ENCODE measurements at regions not wholly inside any gene's neighbourhood (a gene's known extent, or its start where the extent isn't known, plus 50 kb on each side); places are given as distances from the start of the nearest gene placed in this dataset.

DNA sequence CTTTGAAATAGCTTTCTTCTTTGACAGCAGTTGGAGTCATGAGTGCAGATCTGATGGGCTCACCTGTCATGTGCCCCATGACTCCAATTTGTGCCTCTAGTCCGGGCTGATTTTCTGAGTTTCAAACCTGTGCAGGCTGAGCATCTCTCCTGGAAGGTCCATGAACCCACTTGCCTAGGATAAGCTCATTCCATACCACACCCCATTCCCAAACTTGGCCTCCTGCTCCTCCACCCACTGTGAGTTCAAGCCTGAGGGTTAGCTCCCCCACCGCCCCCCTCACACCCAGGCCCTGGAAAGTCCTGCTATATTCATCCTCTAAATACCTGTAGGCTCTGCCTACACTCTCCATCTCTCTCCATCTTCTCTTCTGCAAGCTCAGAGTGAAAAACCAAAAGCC, 126.8 kb upstream of the VRK1 start:
- 78 to 87% methylated on average over 2 of the region's 2 CpGs for WGBS, 2 donors
- Histone ChIP-seq H3K27me3 (ENCODE audit: control insufficient read depth in 1 of 2, insufficient read depth in 2 of 2, low read length in 1 of 2) (peaks cover 0 to 3% of the 10 kb centered on the region in 2 donors), H3K4me1 (ENCODE audit: control insufficient read depth in 1 of 2, insufficient read depth in 2 of 2, low read length in 2 of 2) (no peaks in the 10 kb centered on the region), H3K27ac (ENCODE audit: low read depth in 1 of 2, low read length in 2 of 2) (no peak overlapping the region), H3K4me3 (ENCODE audit: low read length in 2 of 2) (no peak overlapping the region), H3K9me3 (ENCODE audit: control insufficient read depth, low read length) (peaks cover 1% of the 10 kb centered on the region), H3K36me3 (ENCODE audit: control insufficient read depth in 1 of 2, insufficient read depth in 2 of 2, low read length in 1 of 2) (no peaks in the 10 kb centered on the region)
- intact Hi-C loops (cut with DNase I): no loop called here
- ATAC-seq (ENCODE audit: low FRiP score) (no peak), DNase-seq (no peak)

- Histone ChIP-seq H3K4me1 (ENCODE audit: control insufficient read depth in 1 of 2, insufficient read depth in 2 of 2, low read length in 2 of 2) (no peaks in the 10 kb centered on the region), H3K36me3 (ENCODE audit: control insufficient read depth in 1 of 2, insufficient read depth in 2 of 2, low read length in 1 of 2) (no peaks in the 10 kb centered on the region), H3K4me3 (ENCODE audit: low read length in 2 of 2) (no peak overlapping the region), H3K9me3 (ENCODE audit: control insufficient read depth, low read length) (no peaks in the 10 kb centered on the region), H3K27me3 (ENCODE audit: control insufficient read depth in 1 of 2, insufficient read depth in 2 of 2, low read length in 1 of 2) (peaks cover 0 to 3% of the 10 kb centered on the region in 2 donors), H3K27ac (ENCODE audit: low read depth in 1 of 2, low read length in 2 of 2) (no peak overlapping the region)
- intact Hi-C loops (cut with DNase I): no loop called here
- ATAC-seq (ENCODE audit: low FRiP score) (no peak), DNase-seq (no peak)
- 61 to 67% methylated on average over 3 of the region's 3 CpGs for WGBS, 2 donors
Measured at GRCh38 chr14:96671218-96671617, 126.0 kb upstream of the VRK1 start.

DNA sequence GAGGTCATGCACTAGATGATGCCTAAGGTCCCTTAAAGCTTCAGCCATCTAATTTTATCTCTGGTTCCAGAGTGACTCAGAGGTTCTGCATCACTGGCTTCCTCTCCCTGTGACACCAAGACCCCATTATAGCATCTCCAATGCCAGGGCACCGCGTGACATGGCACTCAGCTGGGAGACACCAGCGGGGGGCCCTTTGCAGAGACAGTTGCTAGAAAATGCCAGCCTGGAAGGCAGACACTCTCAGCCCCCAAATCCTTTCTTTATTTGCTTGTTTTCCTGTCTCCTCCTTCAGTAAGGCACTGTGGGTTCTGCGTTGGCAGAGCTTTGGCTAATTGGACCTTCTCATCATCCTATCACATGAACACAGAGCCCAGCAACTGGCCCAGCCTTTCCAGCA, 123.5 kb upstream of the VRK1 start:
- no peak for ATAC-seq (ENCODE audit: low FRiP score)
- Histone ChIP-seq H3K4me3 (ENCODE audit: low read length in 2 of 2) (no peak overlapping the region), H3K27me3 (ENCODE audit: control insufficient read depth in 1 of 2, insufficient read depth in 2 of 2, low read length in 1 of 2) (no peaks in the 10 kb centered on the region), H3K27ac (ENCODE audit: low read depth in 1 of 2, low read length in 2 of 2) (no peak overlapping the region), H3K9me3 (ENCODE audit: control insufficient read depth, low read length) (peaks cover 2% of the 10 kb centered on the region), H3K4me1 (ENCODE audit: control insufficient read depth in 1 of 2, insufficient read depth in 2 of 2, low read length in 2 of 2) (no peaks in the 10 kb centered on the region), H3K36me3 (ENCODE audit: control insufficient read depth in 1 of 2, insufficient read depth in 2 of 2, low read length in 1 of 2) (no peaks in the 10 kb centered on the region)
- DNase-seq: no peak
- intact Hi-C loops (cut with DNase I): no loop called here
- 81 to 84% methylated on average over 4 of the region's 4 CpGs for WGBS, 2 donors

- Histone ChIP-seq H3K9me3 (ENCODE audit: control insufficient read depth, low read length) (peaks cover 2% of the 10 kb centered on the region), H3K27me3 (ENCODE audit: control insufficient read depth in 1 of 2, insufficient read depth in 2 of 2, low read length in 1 of 2) (no peaks in the 10 kb centered on the region), H3K36me3 (ENCODE audit: control insufficient read depth in 1 of 2, insufficient read depth in 2 of 2, low read length in 1 of 2) (no peaks in the 10 kb centered on the region), H3K4me1 (ENCODE audit: control insufficient read depth in 1 of 2, insufficient read depth in 2 of 2, low read length in 2 of 2) (no peaks in the 10 kb centered on the region), H3K4me3 (ENCODE audit: low read length in 2 of 2) (no peak overlapping the region), H3K27ac (ENCODE audit: low read depth in 1 of 2, low read length in 2 of 2) (no peak overlapping the region)
- DNase-seq (no peak), ATAC-seq (ENCODE audit: low FRiP score) (no peak)
- intact Hi-C loops (cut with DNase I): no loop called here
- WGBS, 2 donors: 82 to 90% methylated on average over 3 of the region's 3 CpGs
Measured at GRCh38 chr14:96674121-96674520, 123.1 kb upstream of the VRK1 start.

DNA sequence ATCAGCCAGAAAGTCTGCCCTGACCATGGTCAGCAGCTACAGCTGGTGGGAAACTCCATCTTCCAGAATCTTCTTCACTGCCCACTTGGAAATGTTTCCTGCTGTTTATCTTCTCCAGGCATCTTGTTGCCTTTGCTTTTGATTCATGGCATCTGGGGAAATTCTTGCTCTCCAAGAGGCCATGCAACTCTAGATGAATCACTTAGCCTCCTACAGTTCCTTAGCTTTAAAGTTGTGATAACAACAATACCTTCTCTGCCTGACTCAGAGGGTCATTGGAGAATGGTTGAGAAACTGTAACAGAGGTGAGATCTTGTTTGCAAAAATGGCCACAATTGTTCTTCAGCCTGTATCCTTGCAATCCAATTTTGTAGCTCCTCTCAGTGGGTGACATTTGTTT, 121.0 kb upstream of the VRK1 start:
- Histone ChIP-seq H3K9me3 (ENCODE audit: control insufficient read depth, low read length) (peaks cover 3% of the 10 kb centered on the region), H3K27ac (ENCODE audit: low read depth in 1 of 2, low read length in 2 of 2) (no peak overlapping the region), H3K4me3 (ENCODE audit: low read length in 2 of 2) (no peak overlapping the region), H3K4me1 (ENCODE audit: control insufficient read depth in 1 of 2, insufficient read depth in 2 of 2, low read length in 2 of 2) (no peaks in the 10 kb centered on the region), H3K27me3 (ENCODE audit: control insufficient read depth in 1 of 2, insufficient read depth in 2 of 2, low read length in 1 of 2) (no peaks in the 10 kb centered on the region), H3K36me3 (ENCODE audit: control insufficient read depth in 1 of 2, insufficient read depth in 2 of 2, low read length in 1 of 2) (no peaks in the 10 kb centered on the region)
- intact Hi-C loops (cut with DNase I): no loop called here
- no peak for DNase-seq
- no peak for ATAC-seq (ENCODE audit: low FRiP score)

GRCh38 chr14:96681829-96682228, 115.4 kb upstream of the VRK1 start:
- no peaks in the 10 kb centered on the region for H3K4me1 ChIP-seq (ENCODE audit: control insufficient read depth in 1 of 2, insufficient read depth in 2 of 2, low read length in 2 of 2)
- no peaks in the 10 kb centered on the region for H3K36me3 ChIP-seq (ENCODE audit: control insufficient read depth in 1 of 2, insufficient read depth in 2 of 2, low read length in 1 of 2)
- 72 to 76% methylated on average over 7 of the region's 7 CpGs for WGBS, 2 donors
- no peak overlapping the region for H3K27ac ChIP-seq (ENCODE audit: low read depth in 1 of 2, low read length in 2 of 2)
- H3K9me3 ChIP-seq (ENCODE audit: control insufficient read depth, low read length): peaks cover 2% of the 10 kb centered on the region
- DNase-seq: no peak
- intact Hi-C loops (cut with DNase I): no loop called here
- H3K4me3 ChIP-seq (ENCODE audit: low read length in 2 of 2): no peak overlapping the region
- no peak for ATAC-seq (ENCODE audit: low FRiP score)
- no peaks in the 10 kb centered on the region for H3K27me3 ChIP-seq (ENCODE audit: control insufficient read depth in 1 of 2, insufficient read depth in 2 of 2, low read length in 1 of 2)

GRCh38 chr14:96682401-96682800, 114.8 kb upstream of the VRK1 start:
- Histone ChIP-seq H3K36me3 (ENCODE audit: control insufficient read depth in 1 of 2, insufficient read depth in 2 of 2, low read length in 1 of 2) (no peaks in the 10 kb centered on the region), H3K27ac (ENCODE audit: low read depth in 1 of 2, low read length in 2 of 2) (no peak overlapping the region), H3K27me3 (ENCODE audit: control insufficient read depth in 1 of 2, insufficient read depth in 2 of 2, low read length in 1 of 2) (no peaks in the 10 kb centered on the region), H3K4me1 (ENCODE audit: control insufficient read depth in 1 of 2, insufficient read depth in 2 of 2, low read length in 2 of 2) (no peaks in the 10 kb centered on the region), H3K4me3 (ENCODE audit: low read length in 2 of 2) (no peak overlapping the region), H3K9me3 (ENCODE audit: control insufficient read depth, low read length) (peaks cover 2% of the 10 kb centered on the region)
- intact Hi-C loops (cut with DNase I): no loop called here
- DNase-seq (no peak), ATAC-seq (ENCODE audit: low FRiP score) (no peak)
- 59 to 64% methylated on average over 3 of the region's 3 CpGs for WGBS, 2 donors

DNA sequence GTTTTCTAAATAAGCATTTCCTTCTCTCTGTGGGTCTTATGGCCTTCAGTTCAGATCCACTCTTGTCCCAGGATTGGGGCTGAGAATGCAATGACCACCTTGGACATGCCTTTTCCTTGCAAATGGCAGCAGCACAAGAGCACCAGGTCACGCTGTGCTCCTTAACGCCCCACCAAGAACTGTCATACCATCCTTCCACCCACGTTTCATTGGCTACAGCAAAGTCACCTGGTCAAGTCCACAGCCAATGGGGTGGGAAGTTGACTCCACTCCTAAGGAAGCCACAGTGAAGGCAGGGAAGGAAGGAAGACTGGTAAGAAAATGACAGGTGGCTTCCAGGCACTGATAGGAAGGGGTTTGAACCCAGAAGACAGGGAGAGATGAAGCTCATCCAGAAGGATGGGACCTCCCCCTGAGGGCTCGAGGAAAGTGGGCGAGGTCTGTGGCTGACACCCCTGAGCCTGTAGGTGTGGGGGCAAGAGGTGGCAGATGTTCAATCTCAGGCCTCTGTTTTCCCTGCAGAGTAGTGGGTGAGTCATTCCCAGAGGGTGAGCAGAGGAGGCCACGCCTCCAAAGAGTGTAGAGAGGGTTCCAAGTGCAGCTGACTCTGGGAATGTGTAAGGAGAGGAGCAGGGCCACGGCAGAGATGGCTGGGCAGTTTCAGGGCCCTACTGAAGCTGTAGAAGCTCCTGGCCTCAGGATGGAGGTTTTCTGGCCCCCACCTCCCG, 113.5 kb upstream of the VRK1 start:
- Histone ChIP-seq H3K4me1 (ENCODE audit: control insufficient read depth in 1 of 2, insufficient read depth in 2 of 2, low read length in 2 of 2) (no peaks in the 10 kb centered on the region), H3K27me3 (ENCODE audit: control insufficient read depth in 1 of 2, insufficient read depth in 2 of 2, low read length in 1 of 2) (no peaks in the 10 kb centered on the region), H3K36me3 (ENCODE audit: control insufficient read depth in 1 of 2, insufficient read depth in 2 of 2, low read length in 1 of 2) (no peaks in the 10 kb centered on the region), H3K9me3 (ENCODE audit: control insufficient read depth, low read length) (peaks cover 2% of the 10 kb centered on the region), H3K4me3 (ENCODE audit: low read length in 2 of 2) (no peak overlapping the region), H3K27ac (ENCODE audit: low read depth in 1 of 2, low read length in 2 of 2) (no peak overlapping the region)
- intact Hi-C loops (cut with DNase I): no loop called here
- 71 to 74% methylated on average over 8 of the region's 8 CpGs for WGBS, 2 donors
- ATAC-seq (ENCODE audit: low FRiP score) (no peak), DNase-seq (no peak)

DNA sequence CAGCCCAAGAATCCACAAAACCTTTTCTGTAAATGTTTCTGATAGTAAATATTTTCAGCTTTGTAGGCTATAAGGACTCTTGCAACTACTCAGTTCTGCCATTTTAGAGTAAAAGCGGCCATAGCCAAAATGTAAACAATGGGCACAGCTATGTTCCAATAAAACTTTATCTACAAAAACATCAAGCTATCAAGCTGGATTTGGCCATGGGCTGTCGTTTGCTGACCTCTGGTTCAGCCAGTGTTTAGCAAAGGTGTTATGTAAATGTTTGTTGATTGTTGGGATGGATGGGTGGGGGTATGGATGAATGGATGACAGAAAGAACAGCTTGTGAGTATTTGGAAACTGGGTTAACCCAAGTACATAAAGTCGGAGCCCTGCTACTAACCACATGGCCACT, 111.1 kb upstream of the VRK1 start:
- 58 to 59% methylated on average over 3 of the region's 3 CpGs for WGBS, 2 donors
- no peaks in the 10 kb centered on the region for H3K4me1 ChIP-seq (ENCODE audit: control insufficient read depth in 1 of 2, insufficient read depth in 2 of 2, low read length in 2 of 2)
- ATAC-seq (ENCODE audit: low FRiP score) (no peak), DNase-seq (no peak)
- no peaks in the 10 kb centered on the region for H3K36me3 ChIP-seq (ENCODE audit: control insufficient read depth in 1 of 2, insufficient read depth in 2 of 2, low read length in 1 of 2)
- no peak overlapping the region for H3K27ac ChIP-seq (ENCODE audit: low read depth in 1 of 2, low read length in 2 of 2)
- peaks cover under 1% of the 10 kb centered on the region for H3K9me3 ChIP-seq (ENCODE audit: control insufficient read depth, low read length)
- peaks cover 0 to under 1% of the 10 kb centered on the region in 2 donors for H3K27me3 ChIP-seq (ENCODE audit: control insufficient read depth in 1 of 2, insufficient read depth in 2 of 2, low read length in 1 of 2)
- intact Hi-C loops (cut with DNase I): no loop called here
- no peak overlapping the region for H3K4me3 ChIP-seq (ENCODE audit: low read length in 2 of 2)

Measured in aorta (tissue), 5 donors.